ENCODE measurements at regions not wholly inside any gene's neighbourhood (a gene's known extent, or its start where the extent isn't known, plus 50 kb on each side); places are given as distances from the start of the nearest gene placed in this dataset.

DNA sequence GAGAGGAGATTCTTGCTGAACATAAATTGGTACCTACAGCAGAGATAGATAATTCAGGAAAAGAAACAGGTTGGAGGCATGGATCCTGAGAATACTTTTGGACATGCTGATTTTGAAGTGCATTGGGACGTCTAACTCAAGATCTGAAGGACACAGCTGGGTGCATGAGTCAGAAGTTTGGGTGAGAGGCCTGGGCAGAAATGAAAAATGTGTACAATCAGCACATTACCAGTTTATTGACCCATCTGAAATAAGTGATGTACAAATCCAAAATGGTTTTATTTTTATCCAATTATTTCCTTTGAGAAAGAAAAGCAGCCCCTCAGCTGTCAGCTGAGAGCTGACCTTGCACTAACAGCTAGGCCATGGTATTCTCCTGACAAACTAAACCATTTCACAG lies 975.2 kb upstream of the B3GALT2 start:
- Mint-ChIP-seq H3K27ac (no peak overlapping the region), H3K36me3 (ENCODE audit: low read depth) (no peaks in the 10 kb centered on the region), H3K9me3 (no peaks in the 10 kb centered on the region), H3K4me3 (no peak overlapping the region), H3K4me1 (no peaks in the 10 kb centered on the region), H3K27me3 (peaks cover 2% of the 10 kb centered on the region)
- ChIA-PET CTCF (no interaction called here), POLR2A (no interaction called here)
- intact Hi-C loops (cut with micrococcal nuclease): no loop called here
- no peak for DNase-seq
- no peak for ATAC-seq (ENCODE audit: low read depth)
- TF ChIP-seq, protein P1, sequence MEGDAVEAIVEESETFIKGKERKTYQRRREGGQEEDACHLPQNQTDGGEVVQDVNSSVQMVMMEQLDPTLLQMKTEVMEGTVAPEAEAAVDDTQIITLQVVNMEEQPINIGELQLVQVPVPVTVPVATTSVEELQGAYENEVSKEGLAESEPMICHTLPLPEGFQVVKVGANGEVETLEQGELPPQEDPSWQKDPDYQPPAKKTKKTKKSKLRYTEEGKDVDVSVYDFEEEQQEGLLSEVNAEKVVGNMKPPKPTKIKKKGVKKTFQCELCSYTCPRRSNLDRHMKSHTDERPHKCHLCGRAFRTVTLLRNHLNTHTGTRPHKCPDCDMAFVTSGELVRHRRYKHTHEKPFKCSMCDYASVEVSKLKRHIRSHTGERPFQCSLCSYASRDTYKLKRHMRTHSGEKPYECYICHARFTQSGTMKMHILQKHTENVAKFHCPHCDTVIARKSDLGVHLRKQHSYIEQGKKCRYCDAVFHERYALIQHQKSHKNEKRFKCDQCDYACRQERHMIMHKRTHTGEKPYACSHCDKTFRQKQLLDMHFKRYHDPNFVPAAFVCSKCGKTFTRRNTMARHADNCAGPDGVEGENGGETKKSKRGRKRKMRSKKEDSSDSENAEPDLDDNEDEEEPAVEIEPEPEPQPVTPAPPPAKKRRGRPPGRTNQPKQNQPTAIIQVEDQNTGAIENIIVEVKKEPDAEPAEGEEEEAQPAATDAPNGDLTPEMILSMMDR (IDR thresholded peaks at IDR 0.05): no peak

DNA sequence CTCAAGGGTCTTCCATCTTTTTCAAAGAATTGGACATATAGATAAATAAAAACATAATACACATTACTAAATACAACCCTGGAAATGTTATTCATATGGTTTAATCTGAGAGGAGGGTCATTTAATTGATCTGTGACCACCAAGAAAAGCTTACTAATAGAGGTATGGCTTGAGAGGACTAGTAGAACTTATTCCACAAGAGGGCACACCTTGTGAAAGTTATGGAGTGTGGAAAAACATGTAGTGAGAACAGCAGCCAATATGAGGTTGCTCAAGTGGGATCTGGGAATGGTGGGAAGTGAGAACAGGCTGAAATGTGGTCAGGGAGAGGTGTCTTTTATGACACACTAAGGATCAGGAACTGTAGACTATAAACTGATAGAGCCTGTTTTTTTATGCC lies 973.5 kb upstream of the B3GALT2 start:
- ChIA-PET CTCF (no interaction called here), POLR2A (no interaction called here)
- Mint-ChIP-seq H3K4me3 (no peak overlapping the region), H3K9me3 (no peaks in the 10 kb centered on the region), H3K4me1 (no peaks in the 10 kb centered on the region), H3K27me3 (peaks cover 2% of the 10 kb centered on the region), H3K36me3 (ENCODE audit: low read depth) (no peaks in the 10 kb centered on the region), H3K27ac (no peak overlapping the region)
- TF ChIP-seq, protein P1 (IDR thresholded peaks at IDR 0.05): no peak
- intact Hi-C loops (cut with micrococcal nuclease): loop anchor here (1.0 kb wide), 1 partner anchor 135 kb away; no protein-coding TSS in a partner anchor
- ATAC-seq (ENCODE audit: low read depth): no peak
- DNase-seq: no peak

DNA sequence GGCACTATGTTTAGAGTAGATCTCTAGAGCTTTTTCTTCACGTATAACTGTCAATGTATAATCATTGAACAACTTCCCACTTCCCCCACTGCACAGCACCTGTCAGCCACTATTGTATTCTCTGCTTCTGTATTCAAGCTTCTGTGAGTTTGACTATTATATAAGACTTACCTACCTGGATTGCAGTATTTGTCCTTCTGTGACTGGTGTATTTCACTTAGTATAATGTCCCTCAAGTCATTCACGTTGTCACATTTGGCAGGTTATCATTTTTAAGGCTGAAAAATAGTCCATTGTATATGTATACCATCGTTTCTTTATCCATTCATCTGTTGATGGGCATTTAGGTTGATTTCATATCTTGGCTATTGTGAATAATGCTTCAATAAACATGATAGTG lies 969.5 kb upstream of the B3GALT2 start:
- TF ChIP-seq, protein P1 (IDR thresholded peaks at IDR 0.05): no peak
- POLR2A ChIA-PET: no interaction called here
- H3K4me1 Mint-ChIP-seq: peaks cover 3% of the 10 kb centered on the region
- intact Hi-C loops (cut with micrococcal nuclease): no loop called here
- H3K36me3 Mint-ChIP-seq (ENCODE audit: low read depth): no peaks in the 10 kb centered on the region
- peaks cover 2% of the 10 kb centered on the region for H3K27me3 Mint-ChIP-seq
- CTCF ChIA-PET: no interaction called here
- H3K4me3 Mint-ChIP-seq: no peak overlapping the region
- no peak overlapping the region for H3K27ac Mint-ChIP-seq
- no peak for DNase-seq
- H3K9me3 Mint-ChIP-seq: no peaks in the 10 kb centered on the region
- no peak for ATAC-seq (ENCODE audit: low read depth)

DNA sequence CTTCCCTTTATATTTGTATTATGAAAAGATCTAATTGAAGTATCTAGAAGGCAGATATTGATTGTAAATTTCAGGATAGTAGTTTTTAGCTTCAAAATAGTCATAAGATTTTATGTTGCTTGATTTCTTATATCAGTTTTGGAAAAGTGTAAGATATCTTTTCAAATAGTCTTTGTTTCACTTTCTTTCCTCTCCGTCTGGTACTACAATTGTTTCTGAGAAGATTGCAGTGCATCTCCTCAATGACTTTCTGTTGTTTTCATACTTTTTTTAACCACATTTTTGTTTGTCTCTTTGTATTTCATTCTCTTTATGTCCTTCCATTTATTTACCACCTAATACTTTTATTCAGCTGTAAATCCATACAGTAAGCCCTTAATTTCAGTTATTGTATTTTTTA lies 964.6 kb upstream of the B3GALT2 start:
- ATAC-seq (ENCODE audit: low read depth) (no peak), DNase-seq (no peak)
- peaks cover 5% of the 10 kb centered on the region for H3K4me1 Mint-ChIP-seq
- no peaks in the 10 kb centered on the region for H3K36me3 Mint-ChIP-seq (ENCODE audit: low read depth)
- ChIA-PET CTCF (no interaction called here), POLR2A (no interaction called here)
- intact Hi-C loops (cut with micrococcal nuclease): no loop called here
- TF ChIP-seq, protein P1 (IDR thresholded peaks at IDR 0.05): no peak
- no peak overlapping the region for H3K27ac Mint-ChIP-seq
- no peaks in the 10 kb centered on the region for H3K9me3 Mint-ChIP-seq
- no peak overlapping the region for H3K4me3 Mint-ChIP-seq
- H3K27me3 Mint-ChIP-seq: no peaks in the 10 kb centered on the region

DNA sequence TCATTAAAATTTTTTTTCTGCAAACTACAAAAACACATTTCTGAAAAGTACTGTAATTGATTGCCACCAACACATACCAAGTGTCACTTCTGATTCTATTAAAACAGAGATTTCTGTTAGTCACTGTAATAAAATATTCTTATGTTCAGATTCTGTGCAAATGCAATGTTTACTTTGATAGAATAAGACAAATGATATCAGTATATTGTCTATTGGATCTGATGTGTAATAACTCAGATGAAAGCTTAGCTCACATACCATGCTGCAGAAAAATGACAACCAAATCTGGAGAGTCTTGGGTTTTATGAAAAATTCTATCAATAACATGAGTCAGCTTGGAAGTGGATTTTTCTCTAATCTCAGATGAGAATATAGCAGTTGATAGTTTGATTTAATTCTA lies 963.8 kb upstream of the B3GALT2 start:
- ChIA-PET POLR2A (no interaction called here), CTCF (no interaction called here)
- H3K27ac Mint-ChIP-seq: no peak overlapping the region
- H3K27me3 Mint-ChIP-seq: no peaks in the 10 kb centered on the region
- H3K4me3 Mint-ChIP-seq: no peak overlapping the region
- H3K36me3 Mint-ChIP-seq (ENCODE audit: low read depth): no peaks in the 10 kb centered on the region
- ATAC-seq (ENCODE audit: low read depth) (no peak), DNase-seq (no peak)
- intact Hi-C loops (cut with micrococcal nuclease): no loop called here
- H3K9me3 Mint-ChIP-seq: no peaks in the 10 kb centered on the region
- H3K4me1 Mint-ChIP-seq: peaks cover 5% of the 10 kb centered on the region
- TF ChIP-seq, protein P1 (IDR thresholded peaks at IDR 0.05): no peak
